Upper lobe of right lung (tissue), 1 donor: ENCODE measurements at regions not wholly inside any gene's neighbourhood (a gene's known extent, or its start where the extent isn't known, plus 50 kb on each side); places are given as distances from the start of the nearest gene placed in this dataset.

Source experiments
- ATAC-seq: fragments of 200-7000 bp; cut with Tn5 transposase; one replicate; pipeline ENCODE4 v1.9.1; 2020; ENCODE audit warnings: mild to moderate bottlenecking, moderate library complexity
- DNase-seq: peaks from one replicate; pipeline ENCODE4 v3.0.0-alpha.2; 2020
- H3K27ac ChIP-seq: fragments of 200-600 bp; one replicate; pipeline ENCODE4 v1.8.0; 2022
- H3K27me3 ChIP-seq: fragments of 200-600 bp; one replicate; pipeline ENCODE4 v1.8.0; 2022; ENCODE audit warnings: mild to moderate bottlenecking
- H3K36me3 ChIP-seq: fragments of 200-600 bp; one replicate; pipeline ENCODE4 v1.8.0; 2022
- H3K4me1 ChIP-seq: fragments of 200-600 bp; one replicate; pipeline ENCODE4 v1.8.0; 2022
- H3K4me3 ChIP-seq: fragments of 200-600 bp; one replicate; pipeline ENCODE4 v1.8.0; 2022; ENCODE audit warnings: mild to moderate bottlenecking
- H3K9me3 ChIP-seq: fragments of 200-600 bp; one replicate; pipeline ENCODE4 v1.8.0; 2022
- intact Hi-C: fragments of 100-400 bp; cut with DNase I; formaldehyde crosslinking; loops from one replicate; pipeline ENCODE4 v1.11.0; 2022
- TF ChIP-seq, protein P1 (sequence below): fragments of 200-600 bp; IDR thresholded peaks from one replicate; pipeline ENCODE4 v1.8.0; 2022; ENCODE audit warnings: antibody characterized with exemption
- donor health status: DM: no; HTN: yes; CAD: no; lungs with severe emphysema.

DNA sequence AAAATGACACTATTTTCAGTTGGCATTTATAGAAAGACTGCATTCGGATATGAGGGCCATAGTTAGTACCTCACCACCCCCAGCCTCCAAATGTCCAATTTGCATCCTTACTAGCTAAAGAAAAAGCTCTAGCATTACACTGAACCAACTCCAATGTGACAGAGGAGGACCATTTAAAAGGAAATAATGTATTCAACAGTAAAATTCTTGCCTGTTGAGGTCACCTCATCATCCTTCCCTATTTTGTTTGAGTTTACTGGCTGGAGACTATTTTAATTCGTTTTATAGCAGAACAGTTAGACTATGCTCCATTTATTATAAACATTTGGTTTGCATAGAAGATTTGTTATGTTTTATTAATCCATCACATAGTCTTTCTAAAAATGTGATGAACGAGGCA is 88.2 kb upstream of the PPARGC1A start:
- no peaks in the 10 kb centered on the region for H3K9me3 ChIP-seq
- DNase-seq (no peak), ATAC-seq (no peak)
- no peaks in the 10 kb centered on the region for H3K36me3 ChIP-seq
- no peak overlapping the region for H3K4me3 ChIP-seq
- no peaks in the 10 kb centered on the region for H3K27me3 ChIP-seq
- intact Hi-C loops = no loop called here
- TF ChIP-seq, protein P1, sequence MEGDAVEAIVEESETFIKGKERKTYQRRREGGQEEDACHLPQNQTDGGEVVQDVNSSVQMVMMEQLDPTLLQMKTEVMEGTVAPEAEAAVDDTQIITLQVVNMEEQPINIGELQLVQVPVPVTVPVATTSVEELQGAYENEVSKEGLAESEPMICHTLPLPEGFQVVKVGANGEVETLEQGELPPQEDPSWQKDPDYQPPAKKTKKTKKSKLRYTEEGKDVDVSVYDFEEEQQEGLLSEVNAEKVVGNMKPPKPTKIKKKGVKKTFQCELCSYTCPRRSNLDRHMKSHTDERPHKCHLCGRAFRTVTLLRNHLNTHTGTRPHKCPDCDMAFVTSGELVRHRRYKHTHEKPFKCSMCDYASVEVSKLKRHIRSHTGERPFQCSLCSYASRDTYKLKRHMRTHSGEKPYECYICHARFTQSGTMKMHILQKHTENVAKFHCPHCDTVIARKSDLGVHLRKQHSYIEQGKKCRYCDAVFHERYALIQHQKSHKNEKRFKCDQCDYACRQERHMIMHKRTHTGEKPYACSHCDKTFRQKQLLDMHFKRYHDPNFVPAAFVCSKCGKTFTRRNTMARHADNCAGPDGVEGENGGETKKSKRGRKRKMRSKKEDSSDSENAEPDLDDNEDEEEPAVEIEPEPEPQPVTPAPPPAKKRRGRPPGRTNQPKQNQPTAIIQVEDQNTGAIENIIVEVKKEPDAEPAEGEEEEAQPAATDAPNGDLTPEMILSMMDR = no peak
- no peak overlapping the region for H3K27ac ChIP-seq
- no peaks in the 10 kb centered on the region for H3K4me1 ChIP-seq

DNA sequence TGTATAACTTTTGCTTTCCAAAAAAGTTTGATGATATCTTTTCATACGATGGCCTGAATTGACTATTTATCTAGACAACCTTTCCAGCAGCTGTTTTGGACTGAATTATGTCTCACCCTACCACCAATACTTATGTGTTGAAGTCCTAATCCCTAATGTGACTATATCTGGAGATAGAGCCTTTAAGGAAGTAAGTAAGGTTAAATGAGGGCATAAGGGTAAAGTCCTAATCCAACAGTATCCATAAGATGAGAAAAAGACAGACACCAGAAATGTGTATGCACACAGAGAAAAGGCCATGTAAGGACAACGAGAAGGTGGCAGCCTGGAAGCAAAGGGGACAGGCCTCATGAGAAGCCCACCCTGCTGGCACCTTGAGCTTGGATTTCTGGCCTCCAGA is 86.6 kb upstream of the PPARGC1A start:
- ATAC-seq (no peak), DNase-seq (no peak)
- no peaks in the 10 kb centered on the region for H3K9me3 ChIP-seq
- intact Hi-C loops = no loop called here
- H3K27ac ChIP-seq = no peak overlapping the region
- TF ChIP-seq, protein P1 = no peak
- no peaks in the 10 kb centered on the region for H3K4me1 ChIP-seq
- H3K4me3 ChIP-seq = no peak overlapping the region
- H3K27me3 ChIP-seq = no peaks in the 10 kb centered on the region
- H3K36me3 ChIP-seq = no peaks in the 10 kb centered on the region

DNA sequence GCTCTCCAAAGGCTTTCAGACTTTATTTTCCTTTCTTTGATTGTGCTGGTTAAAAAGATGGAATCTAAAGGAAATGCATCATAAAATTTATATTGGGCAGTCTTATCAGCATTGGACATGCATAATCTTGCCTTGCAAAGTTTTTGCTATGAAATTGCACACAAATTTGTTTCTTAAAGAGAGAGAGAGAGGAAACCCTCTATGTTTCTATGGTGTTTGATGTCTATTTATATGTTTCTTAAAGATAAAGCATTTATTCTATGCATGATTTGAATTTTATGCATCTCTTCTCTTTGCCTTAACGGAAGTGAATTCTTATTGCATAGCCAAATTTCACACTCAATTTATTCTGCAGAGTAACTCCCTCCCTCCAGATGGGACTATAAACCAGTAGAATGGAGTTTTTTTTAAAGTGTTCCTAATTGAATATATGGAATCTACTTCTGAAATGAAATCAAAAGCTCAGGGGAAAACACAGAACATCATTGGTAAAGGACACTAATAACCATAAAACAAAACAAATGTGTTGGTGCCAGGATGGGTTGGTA is 83.5 kb upstream of the PPARGC1A start:
- intact Hi-C loops = no loop called here
- ATAC-seq (no peak), DNase-seq (no peak)
- TF ChIP-seq, protein P1 = no peak
- Histone ChIP-seq H3K4me3 (no peak overlapping the region), H3K4me1 (no peaks in the 10 kb centered on the region), H3K9me3 (no peaks in the 10 kb centered on the region), H3K27ac (no peak overlapping the region), H3K27me3 (no peaks in the 10 kb centered on the region), H3K36me3 (no peaks in the 10 kb centered on the region)

DNA sequence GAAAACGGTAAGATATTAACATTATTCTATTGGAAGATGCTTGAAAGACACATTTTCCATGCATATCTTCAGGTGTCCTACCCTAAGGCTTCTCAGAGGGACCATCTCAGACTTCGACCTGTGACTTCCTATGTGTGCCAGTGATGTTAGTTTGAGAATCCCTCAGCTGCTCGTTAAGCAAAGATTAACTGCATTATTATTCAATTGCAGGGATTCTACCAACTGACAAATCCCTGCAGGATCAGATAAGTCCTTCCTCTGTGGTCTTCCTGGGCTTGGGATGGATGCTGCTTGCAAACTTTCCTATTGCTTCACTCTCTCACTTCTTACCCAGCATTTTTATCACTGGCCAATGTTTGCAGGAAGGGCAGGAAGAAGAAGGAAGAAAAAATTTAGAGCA is 83.0 kb upstream of the PPARGC1A start:
- H3K27me3 ChIP-seq = no peaks in the 10 kb centered on the region
- no peak for DNase-seq

DNA sequence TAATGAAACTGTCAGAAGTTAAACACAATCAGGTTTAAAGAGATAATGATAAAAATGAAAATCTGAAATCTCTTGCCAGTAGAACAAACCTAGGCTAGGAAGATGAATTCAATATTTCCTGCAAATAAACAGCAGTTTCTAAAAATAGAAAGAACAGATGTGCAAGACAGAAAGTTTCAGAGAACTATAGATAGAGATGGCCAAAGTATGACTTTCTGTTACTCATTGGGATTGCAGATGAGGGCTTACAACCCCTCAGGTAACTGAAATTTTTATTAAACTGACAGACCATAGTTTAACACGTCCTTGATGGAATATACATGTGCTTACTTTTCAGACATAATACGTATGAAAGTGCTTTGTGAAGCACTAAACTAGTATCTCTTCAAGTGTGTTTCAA is 82.3 kb upstream of the PPARGC1A start:
- no peak for DNase-seq

More for the DNA sequence above, 83.0 kb upstream of the PPARGC1A start:
- no peak overlapping the region for H3K27ac ChIP-seq
- no peaks in the 10 kb centered on the region for H3K9me3 ChIP-seq
- no peaks in the 10 kb centered on the region for H3K36me3 ChIP-seq
- no peaks in the 10 kb centered on the region for H3K4me1 ChIP-seq
- TF ChIP-seq, protein P1 = no peak
- intact Hi-C loops = no loop called here
- no peak overlapping the region for H3K4me3 ChIP-seq
- no peak for ATAC-seq

More for the DNA sequence above, 82.3 kb upstream of the PPARGC1A start:
- Histone ChIP-seq H3K4me3 (no peak overlapping the region), H3K9me3 (no peaks in the 10 kb centered on the region), H3K27me3 (no peaks in the 10 kb centered on the region), H3K36me3 (no peaks in the 10 kb centered on the region), H3K4me1 (no peaks in the 10 kb centered on the region), H3K27ac (no peak overlapping the region)
- intact Hi-C loops = no loop called here
- ATAC-seq = no peak
- TF ChIP-seq, protein P1 = no peak
